Activated T-helper 17 cell treated with anti-CD3 and anti-CD28 coated beads, Interleukin-2, amount 50 U/mL, for 72 hours (primary cell): ENCODE measurements at regions not wholly inside any gene's neighbourhood (a gene's known extent, or its start where the extent isn't known, plus 50 kb on each side); places are given as distances from the start of the nearest gene placed in this dataset.
A peak's percentile ranks its signal among the peaks of the same experiment; 100 is the strongest.

Experiments
- ATAC-seq: fragments of 150-1000 bp; cut with Tn5 transposase; replicated peaks from 2 replicates; pipeline ENCODE4 v1.10.0; 2021; ENCODE audit warnings: mild to moderate bottlenecking, moderate library complexity
- H3K27ac Mint-ChIP-seq: one replicate; pipeline ENCODE4 v1.8.0; 2022; ENCODE audit warnings: mixed read lengths
- H3K27me3 Mint-ChIP-seq: one replicate; pipeline ENCODE4 v1.8.0; 2022; ENCODE audit warnings: mixed read lengths
- H3K36me3 Mint-ChIP-seq: one replicate; pipeline ENCODE4 v1.8.0; 2022; ENCODE audit warnings: low read depth, mild to moderate bottlenecking, mixed read lengths
- H3K4me1 Mint-ChIP-seq: one replicate; pipeline ENCODE4 v1.8.0; 2022; ENCODE audit warnings: mixed read lengths
- H3K4me3 Mint-ChIP-seq: one replicate; pipeline ENCODE4 v1.8.0; 2022; ENCODE audit warnings: mild to moderate bottlenecking, mixed read lengths
- H3K9me3 Mint-ChIP-seq: one replicate; pipeline ENCODE4 v1.8.0; 2022; ENCODE audit warnings: mixed read lengths

DNA sequence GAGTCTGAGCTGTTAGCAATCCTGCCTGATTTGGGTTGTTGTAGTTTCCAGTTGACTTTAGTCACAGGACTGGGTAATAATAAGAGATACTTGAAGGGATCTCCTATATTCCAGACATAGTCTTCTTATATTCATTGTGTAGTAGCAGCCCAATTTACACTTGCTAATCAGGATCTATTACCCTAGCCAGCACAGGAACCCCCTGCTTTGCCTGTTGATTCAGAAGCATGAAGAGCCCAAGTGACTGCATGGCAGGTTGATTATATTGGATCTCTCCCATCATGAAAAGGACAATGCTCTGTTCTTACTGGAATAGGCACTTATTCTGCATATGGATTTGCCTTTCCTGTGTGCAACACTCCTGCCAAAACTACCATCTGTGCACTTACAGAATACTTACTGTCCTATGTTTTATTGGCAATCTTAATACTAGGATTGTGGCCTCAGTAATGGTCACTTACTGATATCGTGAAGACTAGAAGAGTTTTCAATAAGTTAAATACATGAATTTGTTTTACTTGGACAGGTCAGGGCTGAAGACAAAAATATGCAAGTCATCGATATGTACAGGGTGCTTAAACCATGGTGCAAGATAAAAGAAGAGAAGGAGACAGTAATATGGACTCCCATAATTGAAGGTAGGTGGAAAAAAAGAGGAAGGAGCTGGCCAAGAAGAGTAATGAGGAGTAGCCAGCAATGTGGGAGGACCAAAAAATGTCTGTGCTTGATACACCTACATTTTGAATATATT is 304.1 kb downstream of the MCTP2 start:
- Mint-ChIP-seq H3K27ac (no peak overlapping the region), H3K4me3 (no peak overlapping the region), H3K9me3 (peaks cover 4% of the 10 kb centered on the region), H3K36me3 (no peaks in the 10 kb centered on the region), H3K4me1 (no peaks in the 10 kb centered on the region), H3K27me3 (peaks cover 20% of the 10 kb centered on the region)
- no peak for ATAC-seq

DNA sequence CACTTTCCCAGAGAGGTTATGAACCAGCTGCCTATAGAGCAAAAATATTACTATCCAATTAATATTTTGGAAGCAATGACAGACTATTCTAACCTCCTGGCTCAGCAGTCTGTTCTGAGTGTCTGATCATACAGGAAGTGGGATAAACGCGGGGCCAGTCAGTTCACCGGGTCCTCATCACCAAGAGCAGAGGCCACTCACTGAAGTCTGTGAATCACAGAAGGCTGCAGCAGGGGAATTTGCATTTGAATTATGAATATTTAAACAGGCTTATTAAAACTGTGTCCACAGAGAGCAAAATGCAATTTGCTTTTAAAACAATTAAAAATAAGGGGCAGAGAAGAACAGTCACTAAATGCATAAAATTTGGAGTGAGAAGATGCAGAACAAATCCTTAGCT is 305.2 kb downstream of the MCTP2 start:
- H3K27me3 Mint-ChIP-seq = peaks cover 23% of the 10 kb centered on the region
- H3K36me3 Mint-ChIP-seq = no peaks in the 10 kb centered on the region
- no peaks in the 10 kb centered on the region for H3K4me1 Mint-ChIP-seq
- peaks cover 4% of the 10 kb centered on the region for H3K9me3 Mint-ChIP-seq
- no peak overlapping the region for H3K27ac Mint-ChIP-seq
- H3K4me3 Mint-ChIP-seq = no peak overlapping the region
- no peak for ATAC-seq

DNA sequence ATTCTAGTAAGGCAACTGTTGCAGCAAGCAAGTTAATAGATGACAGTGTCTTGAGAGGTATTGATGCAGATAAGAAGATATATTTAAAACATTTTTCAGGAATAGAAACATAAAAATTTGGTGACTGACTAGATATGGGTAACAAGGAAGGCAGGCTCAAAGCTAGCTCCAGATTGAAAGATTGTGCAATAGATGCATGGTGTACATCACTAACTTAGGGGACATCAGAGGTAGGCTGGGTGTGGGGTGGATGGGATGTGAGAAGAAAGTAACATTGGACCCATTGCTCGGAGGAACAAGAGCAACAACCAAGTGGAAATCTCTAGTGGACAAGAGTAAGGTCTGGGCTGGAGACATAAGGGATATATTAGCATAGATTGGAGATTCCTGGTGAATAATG is 306.9 kb downstream of the MCTP2 start:
- Mint-ChIP-seq H3K36me3 (no peaks in the 10 kb centered on the region), H3K27me3 (peaks cover 18% of the 10 kb centered on the region), H3K9me3 (peaks cover 4% of the 10 kb centered on the region), H3K27ac (no peak overlapping the region), H3K4me1 (no peaks in the 10 kb centered on the region), H3K4me3 (no peak overlapping the region)
- ATAC-seq = no peak

DNA sequence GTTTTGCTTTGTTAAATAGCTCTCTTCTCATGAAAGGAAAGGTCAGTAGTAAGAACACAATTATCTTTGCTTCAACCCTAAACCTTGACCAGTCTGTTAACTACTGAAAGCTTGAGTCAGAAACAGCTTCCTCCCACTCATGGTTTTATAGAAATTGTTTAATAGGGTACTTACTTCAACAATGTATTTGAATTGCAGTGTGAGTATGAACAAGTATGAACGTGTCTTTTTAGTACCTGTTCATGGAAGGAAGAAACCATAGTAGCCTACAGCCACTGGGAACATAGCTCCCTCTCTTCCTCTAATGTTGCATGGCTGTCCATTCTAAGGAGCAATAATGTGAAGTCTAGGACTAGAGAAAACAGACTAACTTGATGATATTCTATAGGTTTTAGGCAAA is 311.0 kb downstream of the MCTP2 start:
- peaks cover 10% of the 10 kb centered on the region for H3K27me3 Mint-ChIP-seq

DNA sequence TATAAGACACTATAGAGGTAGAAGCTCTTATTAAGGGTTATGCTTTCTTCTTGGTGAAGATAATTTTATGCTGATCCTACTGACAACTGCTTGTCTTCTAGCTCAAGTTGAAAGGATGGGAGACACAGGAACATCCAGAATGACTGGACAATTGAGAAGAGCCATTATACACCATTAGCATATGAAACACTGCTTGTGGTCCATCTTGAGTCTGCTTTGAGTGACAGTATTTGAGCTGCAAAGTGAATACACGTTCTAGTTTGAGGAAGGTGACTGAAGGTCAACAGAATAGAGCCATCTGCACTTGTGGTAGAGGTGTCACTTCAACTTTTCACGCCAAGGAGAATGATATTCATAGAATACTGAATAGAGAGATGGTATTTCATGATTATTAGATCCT is 315.4 kb downstream of the MCTP2 start:
- Mint-ChIP-seq H3K4me3 (no peak overlapping the region), H3K27ac (no peak overlapping the region), H3K27me3 (peaks cover 10% of the 10 kb centered on the region), H3K4me1 (no peaks in the 10 kb centered on the region), H3K9me3 (no peaks in the 10 kb centered on the region), H3K36me3 (no peaks in the 10 kb centered on the region)
- no peak for ATAC-seq

More for the DNA sequence above, 311.0 kb downstream of the MCTP2 start:
- no peak overlapping the region for H3K27ac Mint-ChIP-seq
- no peaks in the 10 kb centered on the region for H3K4me1 Mint-ChIP-seq
- no peaks in the 10 kb centered on the region for H3K9me3 Mint-ChIP-seq
- H3K36me3 Mint-ChIP-seq = no peaks in the 10 kb centered on the region
- no peak for ATAC-seq
- H3K4me3 Mint-ChIP-seq = no peak overlapping the region

DNA sequence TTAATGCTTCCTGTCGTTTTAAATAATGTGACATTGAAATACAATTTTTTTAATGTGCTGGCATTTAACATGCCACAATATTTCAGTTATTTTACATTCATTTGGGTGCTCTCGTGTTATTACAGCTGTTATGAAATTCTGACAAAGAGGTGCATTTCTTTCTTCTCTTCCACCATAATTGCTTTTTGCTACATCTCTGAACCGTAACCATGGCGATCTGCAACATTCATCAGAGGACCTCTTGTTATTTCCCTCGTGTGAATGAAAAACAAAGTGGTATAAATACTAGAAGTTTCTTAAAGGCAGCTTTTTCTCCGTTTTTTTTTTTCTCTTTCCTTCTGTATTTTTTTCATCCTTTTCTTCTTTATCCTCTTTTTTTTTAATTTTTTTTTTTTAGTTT is 316.4 kb downstream of the MCTP2 start:
- no peaks in the 10 kb centered on the region for H3K9me3 Mint-ChIP-seq
- no peak overlapping the region for H3K4me3 Mint-ChIP-seq
- no peaks in the 10 kb centered on the region for H3K4me1 Mint-ChIP-seq
- ATAC-seq = no peak
- no peak overlapping the region for H3K27ac Mint-ChIP-seq
- H3K36me3 Mint-ChIP-seq = no peaks in the 10 kb centered on the region
- H3K27me3 Mint-ChIP-seq = peaks cover 18% of the 10 kb centered on the region

DNA sequence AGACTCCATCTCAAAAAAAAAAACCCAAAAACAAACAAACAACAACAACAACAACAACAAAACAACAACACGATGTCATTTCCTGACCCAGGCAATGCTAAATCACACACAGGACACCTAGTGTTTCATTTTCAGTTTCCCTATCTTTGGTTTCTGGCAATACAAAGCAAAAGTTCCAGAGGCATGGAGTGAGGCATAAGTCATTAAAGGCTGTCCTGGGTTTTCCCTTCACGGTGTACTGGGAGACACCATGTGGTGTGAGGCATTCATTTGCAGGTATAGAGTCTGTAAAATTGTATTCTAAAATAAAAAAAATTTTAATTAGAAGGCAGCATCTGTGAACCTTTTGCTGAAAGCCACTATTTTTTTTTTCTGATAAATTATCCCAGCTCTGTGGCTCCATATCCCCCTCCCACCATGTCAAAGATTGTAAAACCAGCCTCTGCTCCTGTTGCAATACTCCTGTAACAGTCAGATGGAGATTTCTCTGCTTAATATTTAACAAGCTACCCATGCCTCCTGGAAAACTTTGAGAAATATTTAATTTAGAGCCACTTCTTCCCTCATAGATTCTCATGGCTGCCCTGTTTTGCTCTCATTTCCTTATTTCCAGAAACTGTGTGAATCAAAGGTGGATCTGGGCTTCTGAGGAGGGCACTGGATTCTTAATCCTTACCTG is 324.6 kb downstream of the MCTP2 start:
- no peaks in the 10 kb centered on the region for H3K9me3 Mint-ChIP-seq
- peaks cover 14% of the 10 kb centered on the region for H3K27me3 Mint-ChIP-seq
- H3K4me1 Mint-ChIP-seq = no peaks in the 10 kb centered on the region
- H3K4me3 Mint-ChIP-seq = no peak overlapping the region
- ATAC-seq = no peak
- no peak overlapping the region for H3K27ac Mint-ChIP-seq
- H3K36me3 Mint-ChIP-seq = no peaks in the 10 kb centered on the region

DNA sequence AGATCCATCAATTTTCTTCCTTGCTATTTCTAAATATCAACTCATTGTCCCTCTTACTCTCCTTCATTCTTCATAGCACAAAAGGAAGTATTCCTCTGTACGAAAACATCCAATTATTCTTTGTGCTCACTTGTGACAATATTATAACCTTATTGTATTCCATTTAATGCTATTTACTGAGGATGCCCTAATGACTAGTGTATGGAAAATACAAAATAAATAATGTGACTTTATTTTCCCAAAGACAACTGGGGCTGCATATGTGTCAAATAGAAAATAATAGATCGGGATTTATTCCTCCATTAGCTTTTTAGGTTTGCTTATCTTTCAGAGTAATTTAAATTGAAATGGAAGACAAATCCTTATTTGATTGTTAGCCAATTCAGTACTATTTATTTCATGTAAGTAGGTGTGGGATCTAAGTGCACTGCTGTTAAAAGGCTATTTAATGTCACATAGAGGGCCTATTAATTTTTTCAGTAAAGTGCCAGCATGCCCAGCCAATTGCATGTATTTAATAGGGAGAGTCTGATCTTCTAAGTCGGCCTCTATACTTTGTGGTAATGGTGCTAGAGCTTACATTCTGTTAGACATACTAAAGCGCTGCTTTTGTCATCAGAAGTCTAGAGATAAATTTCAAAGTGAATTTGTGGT is 329.8 kb downstream of the MCTP2 start:
- Mint-ChIP-seq H3K9me3 (peaks cover 4% of the 10 kb centered on the region), H3K4me1 (no peaks in the 10 kb centered on the region), H3K4me3 (no peak overlapping the region), H3K36me3 (no peaks in the 10 kb centered on the region), H3K27ac (no peak overlapping the region), H3K27me3 (peaks cover 7% of the 10 kb centered on the region)
- ATAC-seq = no peak

DNA sequence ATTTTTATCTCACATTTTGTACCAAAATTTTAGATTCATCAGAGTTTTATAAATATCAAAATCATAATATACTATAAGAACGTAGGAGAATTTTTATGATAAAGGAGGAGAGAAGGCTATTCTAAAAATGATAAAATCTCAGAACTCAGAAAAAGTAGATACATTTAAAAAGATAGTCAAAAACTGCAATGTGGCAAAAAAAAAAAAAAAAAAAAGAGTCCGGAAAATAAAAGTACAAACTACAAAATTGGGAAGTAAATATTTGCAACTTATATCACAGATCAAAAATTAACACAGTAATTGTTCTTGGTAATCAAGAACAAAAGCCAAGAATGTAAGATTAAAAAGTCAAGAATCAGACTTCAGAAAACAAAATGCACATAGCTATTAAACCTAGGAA is 332.1 kb downstream of the MCTP2 start:
- H3K9me3 Mint-ChIP-seq = peaks cover 4% of the 10 kb centered on the region
- H3K4me3 Mint-ChIP-seq = no peak overlapping the region
- no peaks in the 10 kb centered on the region for H3K36me3 Mint-ChIP-seq
- ATAC-seq = no peak
- H3K4me1 Mint-ChIP-seq = no peaks in the 10 kb centered on the region
- no peak overlapping the region for H3K27ac Mint-ChIP-seq
- H3K27me3 Mint-ChIP-seq = peaks cover 7% of the 10 kb centered on the region

DNA sequence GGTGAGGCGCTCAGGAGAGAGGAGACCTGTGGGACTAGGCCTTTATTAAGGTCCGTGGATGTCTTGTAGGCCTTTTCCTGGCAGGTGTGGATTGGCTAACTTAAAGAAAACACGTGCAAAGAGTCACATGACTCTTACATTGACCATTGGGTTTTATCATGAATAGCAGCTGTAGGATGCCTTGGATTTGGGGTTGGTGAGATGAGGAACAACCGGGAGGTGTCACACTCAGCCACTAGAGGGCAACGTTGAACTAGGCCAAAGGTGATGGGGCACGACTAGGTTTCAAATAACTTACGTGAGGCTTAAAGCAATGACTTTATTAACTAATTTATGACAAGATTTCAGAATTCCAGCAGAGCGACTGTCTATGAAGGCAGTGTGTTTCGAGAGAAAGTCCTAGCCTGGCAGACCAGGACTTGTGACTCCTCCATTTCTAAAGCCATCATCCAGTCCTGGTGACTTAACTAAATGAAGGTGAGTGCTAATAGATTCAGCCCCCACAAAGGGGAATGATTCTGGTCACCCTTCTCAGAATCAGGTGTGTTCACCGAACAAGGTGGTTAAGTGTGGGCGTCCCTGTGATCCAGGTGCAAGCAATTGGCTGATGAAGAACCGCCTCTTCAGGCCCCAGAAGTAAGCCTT is 345.6 kb downstream of the MCTP2 start:
- Mint-ChIP-seq H3K36me3 (no peaks in the 10 kb centered on the region), H3K27me3 (peaks cover 38% of the 10 kb centered on the region), H3K27ac (no peak overlapping the region), H3K4me1 (no peaks in the 10 kb centered on the region), H3K9me3 (no peaks in the 10 kb centered on the region), H3K4me3 (no peak overlapping the region)
- ATAC-seq = peak; percentile 48

DNA sequence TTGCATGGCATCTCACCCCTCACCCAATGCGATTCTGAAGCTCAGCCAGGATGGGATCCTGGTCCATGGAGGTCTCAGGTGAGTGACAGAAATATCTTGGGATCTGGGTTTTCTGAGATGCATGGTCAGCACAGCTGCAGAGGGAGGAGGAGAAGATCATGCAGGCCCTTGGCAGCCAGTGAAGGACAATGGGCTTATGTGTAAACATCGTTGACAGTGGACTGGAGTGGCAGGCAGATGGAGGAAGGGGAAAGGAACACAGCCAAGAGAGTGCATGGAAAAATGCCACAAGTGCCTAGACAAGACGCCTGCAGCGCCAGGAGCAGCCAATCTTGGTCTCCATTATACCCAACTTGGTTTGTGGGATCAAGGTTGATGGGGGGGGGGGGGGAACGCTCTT is 347.9 kb downstream of the MCTP2 start:
- H3K4me3 Mint-ChIP-seq = no peak overlapping the region
- H3K4me1 Mint-ChIP-seq = peaks cover 6% of the 10 kb centered on the region
- ATAC-seq = no peak
- peaks cover 53% of the 10 kb centered on the region for H3K27me3 Mint-ChIP-seq
- no peaks in the 10 kb centered on the region for H3K36me3 Mint-ChIP-seq
- H3K9me3 Mint-ChIP-seq = no peaks in the 10 kb centered on the region
- no peak overlapping the region for H3K27ac Mint-ChIP-seq

DNA sequence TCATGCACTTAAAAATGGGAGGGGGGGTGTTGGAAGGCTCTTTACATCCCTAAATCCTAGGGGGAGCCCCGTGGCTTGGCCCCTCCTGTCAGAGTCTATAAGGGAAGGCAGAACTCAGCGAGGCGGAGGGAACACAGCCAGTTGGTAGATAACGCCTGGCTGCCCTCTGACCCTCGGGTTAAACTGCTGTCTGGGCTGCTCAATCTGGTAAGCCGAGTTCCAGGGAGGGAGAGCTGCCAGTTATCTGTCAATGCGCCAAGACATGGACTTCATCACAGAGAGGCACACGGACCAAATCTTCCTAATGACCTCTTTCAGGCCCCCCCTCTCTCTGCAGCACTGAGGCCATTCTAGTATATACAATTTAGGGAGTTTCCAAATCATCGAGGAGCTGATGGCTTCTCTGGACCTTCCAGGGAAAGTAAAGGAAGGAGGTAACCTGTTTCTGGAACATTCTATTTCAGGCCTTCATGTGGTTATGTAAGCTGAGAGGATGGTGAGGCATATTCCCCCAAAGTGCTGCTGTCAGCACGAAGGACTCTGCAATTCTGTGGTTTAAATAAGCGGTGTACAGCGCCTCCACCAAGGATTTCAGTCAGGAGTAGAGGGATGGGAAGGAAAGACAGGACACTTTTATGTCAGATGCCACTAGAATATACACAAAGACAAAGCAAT is 349.0 kb downstream of the MCTP2 start:
- H3K36me3 Mint-ChIP-seq = no peaks in the 10 kb centered on the region
- no peak overlapping the region for H3K27ac Mint-ChIP-seq
- H3K4me3 Mint-ChIP-seq = no peak overlapping the region
- peaks cover 54% of the 10 kb centered on the region for H3K27me3 Mint-ChIP-seq
- ATAC-seq = no peak
- peaks cover 12% of the 10 kb centered on the region for H3K4me1 Mint-ChIP-seq
- no peaks in the 10 kb centered on the region for H3K9me3 Mint-ChIP-seq

DNA sequence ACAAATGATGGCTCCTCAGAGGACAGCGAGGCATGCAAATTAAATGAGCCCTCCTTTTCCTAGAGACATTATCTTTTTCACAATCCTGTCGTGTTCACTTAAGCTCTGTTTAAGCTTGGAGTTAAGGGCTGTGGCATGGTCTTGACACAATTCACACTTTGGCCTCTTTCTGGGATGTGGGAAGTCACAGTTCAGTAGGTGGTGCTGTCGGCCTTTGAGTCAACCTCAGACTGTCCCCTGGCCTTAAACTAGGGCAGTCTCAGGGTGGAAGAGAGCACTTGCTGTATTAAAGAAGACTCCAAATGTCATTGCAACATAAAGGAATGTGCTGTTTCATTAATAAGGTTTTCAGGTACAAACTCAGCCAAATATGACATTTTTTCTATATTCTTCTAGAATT is 351.0 kb downstream of the MCTP2 start:
- Mint-ChIP-seq H3K4me1 (peaks cover 19% of the 10 kb centered on the region), H3K9me3 (no peaks in the 10 kb centered on the region), H3K27ac (no peak overlapping the region), H3K4me3 (no peak overlapping the region), H3K36me3 (no peaks in the 10 kb centered on the region), H3K27me3 (peaks cover 55% of the 10 kb centered on the region)
- ATAC-seq = peak; percentile 65

DNA sequence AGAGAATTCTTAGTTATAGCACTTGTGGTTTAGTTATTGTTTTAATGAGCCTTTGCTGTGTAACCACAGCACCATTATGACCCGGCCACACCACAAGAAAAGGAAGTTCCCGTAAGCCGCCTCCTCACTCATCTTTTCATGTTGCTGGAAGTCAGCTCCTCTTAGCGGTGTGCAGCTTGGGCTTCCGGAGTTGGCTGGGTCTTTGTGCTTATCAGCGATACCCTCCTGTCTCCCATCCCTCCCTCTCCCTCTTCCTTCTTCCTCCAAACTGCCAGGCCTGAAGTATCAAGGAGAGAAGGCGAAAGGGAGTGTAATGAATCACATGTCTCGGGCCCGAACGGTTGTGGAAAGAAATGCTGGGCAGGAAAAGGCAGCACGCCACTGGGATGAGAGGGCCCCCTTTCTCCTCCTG is 353.5 kb downstream of the MCTP2 start:
- no peak overlapping the region for H3K27ac Mint-ChIP-seq
- no peaks in the 10 kb centered on the region for H3K9me3 Mint-ChIP-seq
- peak overlapping the region; percentile 42 for H3K4me3 Mint-ChIP-seq
- ATAC-seq = peak; percentile 90
- peaks cover 19% of the 10 kb centered on the region for H3K4me1 Mint-ChIP-seq
- no peaks in the 10 kb centered on the region for H3K36me3 Mint-ChIP-seq
- peaks cover 51% of the 10 kb centered on the region for H3K27me3 Mint-ChIP-seq
